ENCODE measurements at regions not wholly inside any gene's neighbourhood (a gene's known extent, or its start where the extent isn't known, plus 50 kb on each side); places are given as distances from the start of the nearest gene placed in this dataset.
A peak's percentile ranks its signal among the peaks of the same experiment; 100 is the strongest.

DNA sequence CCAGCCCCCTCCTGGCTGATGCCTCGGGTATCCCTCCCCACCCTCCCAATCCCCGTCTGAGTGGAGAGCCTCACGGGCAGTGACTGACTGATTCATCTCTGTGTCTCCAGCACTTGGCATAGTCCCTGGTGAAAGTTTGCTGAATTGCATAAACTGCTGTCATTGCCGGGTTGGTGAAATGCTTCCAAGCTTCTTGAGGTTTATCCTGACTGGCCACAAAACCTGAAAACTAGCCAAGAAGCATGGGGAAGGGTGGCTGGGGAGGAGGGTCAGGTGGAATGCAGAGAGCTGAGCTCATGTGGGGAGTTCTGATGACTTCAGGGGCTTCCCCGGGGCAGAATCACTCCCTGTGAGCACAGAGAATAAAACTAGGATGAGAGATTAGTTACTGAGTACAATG is 56.9 kb upstream of the GGTA1 start:
- ChIA-PET CTCF (interaction anchor here (1.0 to 1.4 kb wide), 4 partner anchors 11 to 194 kb away, joined by 3 to 4 read pairs (median 3); no protein-coding TSS in a partner anchor), POLR2A (no interaction called here)
- Mint-ChIP-seq H3K27ac (no peak overlapping the region), H3K27me3 (peaks cover 7% of the 10 kb centered on the region), H3K36me3 (ENCODE audit: low read depth) (no peaks in the 10 kb centered on the region), H3K4me3 (no peak overlapping the region), H3K4me1 (ENCODE audit: low read depth) (peaks cover 13% of the 10 kb centered on the region), H3K9me3 (no peaks in the 10 kb centered on the region)
- intact Hi-C loops (cut with micrococcal nuclease): no loop called here
- no peak for ATAC-seq
- TF ChIP-seq, protein P1, sequence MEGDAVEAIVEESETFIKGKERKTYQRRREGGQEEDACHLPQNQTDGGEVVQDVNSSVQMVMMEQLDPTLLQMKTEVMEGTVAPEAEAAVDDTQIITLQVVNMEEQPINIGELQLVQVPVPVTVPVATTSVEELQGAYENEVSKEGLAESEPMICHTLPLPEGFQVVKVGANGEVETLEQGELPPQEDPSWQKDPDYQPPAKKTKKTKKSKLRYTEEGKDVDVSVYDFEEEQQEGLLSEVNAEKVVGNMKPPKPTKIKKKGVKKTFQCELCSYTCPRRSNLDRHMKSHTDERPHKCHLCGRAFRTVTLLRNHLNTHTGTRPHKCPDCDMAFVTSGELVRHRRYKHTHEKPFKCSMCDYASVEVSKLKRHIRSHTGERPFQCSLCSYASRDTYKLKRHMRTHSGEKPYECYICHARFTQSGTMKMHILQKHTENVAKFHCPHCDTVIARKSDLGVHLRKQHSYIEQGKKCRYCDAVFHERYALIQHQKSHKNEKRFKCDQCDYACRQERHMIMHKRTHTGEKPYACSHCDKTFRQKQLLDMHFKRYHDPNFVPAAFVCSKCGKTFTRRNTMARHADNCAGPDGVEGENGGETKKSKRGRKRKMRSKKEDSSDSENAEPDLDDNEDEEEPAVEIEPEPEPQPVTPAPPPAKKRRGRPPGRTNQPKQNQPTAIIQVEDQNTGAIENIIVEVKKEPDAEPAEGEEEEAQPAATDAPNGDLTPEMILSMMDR (IDR thresholded peaks at IDR 0.05): no peak
- no peak for DNase-seq

DNA sequence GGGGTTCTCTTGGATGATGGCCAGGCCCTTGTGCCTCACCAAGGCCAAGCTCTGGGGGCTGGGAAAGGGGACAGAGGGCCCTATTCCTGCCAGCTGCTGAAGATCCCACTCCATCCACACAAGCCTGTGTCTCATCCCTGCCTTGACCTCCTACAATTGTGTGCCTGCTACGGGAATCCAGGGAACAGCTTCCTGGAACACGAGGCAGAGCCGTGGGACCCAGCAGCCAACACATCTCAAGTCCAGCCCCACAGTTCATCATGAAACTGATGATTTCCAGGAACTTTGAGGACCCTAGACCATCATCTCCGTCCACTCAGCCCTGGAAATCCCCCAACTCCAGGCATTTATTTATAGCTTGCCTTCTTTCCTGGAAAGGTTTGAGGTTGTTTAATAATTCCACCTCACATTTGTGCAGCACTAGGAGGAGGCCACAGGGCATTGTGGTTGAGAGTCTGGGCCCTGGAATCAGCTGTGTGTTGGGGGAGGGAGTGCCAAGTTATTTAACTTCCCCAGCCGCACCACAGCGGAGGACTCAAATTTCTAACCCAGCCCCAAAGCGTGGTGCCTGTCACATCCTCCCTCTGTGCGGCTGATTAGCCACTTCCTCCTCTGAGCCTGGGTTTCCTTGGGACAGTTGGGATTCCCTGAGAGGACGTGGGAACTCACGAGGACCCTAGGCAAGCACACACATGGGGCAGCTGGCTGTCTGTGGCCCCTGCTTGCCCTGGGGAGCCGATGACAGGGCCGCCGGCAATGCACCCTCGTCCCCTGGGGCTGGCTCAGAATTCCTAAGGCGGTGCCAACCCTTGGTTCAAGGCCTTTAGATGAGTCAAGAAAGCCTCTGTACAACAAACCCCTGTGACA is 58.2 kb upstream of the GGTA1 start:
- H3K9me3 Mint-ChIP-seq: no peaks in the 10 kb centered on the region
- H3K4me1 Mint-ChIP-seq (ENCODE audit: low read depth): peaks cover 13% of the 10 kb centered on the region
- TF ChIP-seq, protein P1 (IDR thresholded peaks at IDR 0.05): no peak
- peaks cover 5% of the 10 kb centered on the region for H3K27me3 Mint-ChIP-seq
- ATAC-seq (peak; percentile 77), DNase-seq (peak; percentile 61)
- H3K27ac Mint-ChIP-seq: no peak overlapping the region
- ChIA-PET CTCF (interaction anchor here (0.6 to 1.4 kb wide), 3 partner anchors 126 to 664 kb away, joined by 3 read pairs; no protein-coding TSS in a partner anchor), POLR2A (no interaction called here)
- no peaks in the 10 kb centered on the region for H3K36me3 Mint-ChIP-seq (ENCODE audit: low read depth)
- intact Hi-C loops (cut with micrococcal nuclease): no loop called here
- no peak overlapping the region for H3K4me3 Mint-ChIP-seq

GRCh38 chr9:121558473-121558872 is 58.8 kb upstream of the GGTA1 start:
- CTCF ChIA-PET: interaction anchor here (0.6 to 1.0 kb wide), 2 partner anchors 8 to 663 kb away, joined by 3 read pairs; no protein-coding TSS in a partner anchor
- intact Hi-C loops (cut with micrococcal nuclease): no loop called here
- ATAC-seq: no peak

DNA sequence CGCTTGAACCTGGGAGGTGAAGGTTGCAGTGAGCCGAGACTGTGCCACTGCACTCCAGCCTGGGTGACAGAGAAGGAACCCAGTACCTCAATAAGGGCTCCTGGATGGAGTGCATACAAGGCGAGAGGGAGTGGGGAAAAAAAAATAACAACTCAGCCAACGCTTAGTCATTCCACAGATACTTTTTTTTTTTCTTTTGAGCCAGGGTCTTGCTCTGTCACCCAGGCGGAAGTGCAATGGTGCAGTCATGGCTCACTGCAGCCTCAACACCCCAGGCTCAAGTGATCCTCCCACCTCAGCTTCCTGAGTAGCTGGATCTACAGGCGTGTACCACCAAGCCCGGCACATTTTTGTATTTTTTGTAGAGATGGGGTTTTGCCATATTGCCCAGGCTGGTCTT is 59.5 kb upstream of the GGTA1 start:
- CTCF ChIA-PET: interaction anchor here (1.0 kb wide), 1 partner anchor 9 kb away, joined by 3 read pairs; no protein-coding TSS in a partner anchor
- H3K27me3 Mint-ChIP-seq: peaks cover 5% of the 10 kb centered on the region
- intact Hi-C loops (cut with micrococcal nuclease): no loop called here

More at GRCh38 chr9:121558473-121558872, 58.8 kb upstream of the GGTA1 start:
- Mint-ChIP-seq H3K27me3 (peaks cover 5% of the 10 kb centered on the region), H3K4me1 (ENCODE audit: low read depth) (peaks cover 13% of the 10 kb centered on the region), H3K4me3 (no peak overlapping the region), H3K9me3 (no peaks in the 10 kb centered on the region), H3K27ac (no peak overlapping the region), H3K36me3 (ENCODE audit: low read depth) (no peaks in the 10 kb centered on the region)
- POLR2A ChIA-PET: no interaction called here
- no peak for DNase-seq
- TF ChIP-seq, protein P1 (IDR thresholded peaks at IDR 0.05): no peak

More for the DNA sequence above, 59.5 kb upstream of the GGTA1 start:
- Mint-ChIP-seq H3K27ac (no peak overlapping the region), H3K4me1 (ENCODE audit: low read depth) (peaks cover 13% of the 10 kb centered on the region), H3K9me3 (no peaks in the 10 kb centered on the region), H3K36me3 (ENCODE audit: low read depth) (no peaks in the 10 kb centered on the region), H3K4me3 (no peak overlapping the region)
- POLR2A ChIA-PET: no interaction called here
- TF ChIP-seq, protein P1 (IDR thresholded peaks at IDR 0.05): no peak
- peak; percentile 32 for DNase-seq
- ATAC-seq: peak; percentile 51

Measured in activated CD8-positive, alpha-beta T cell treated with anti-CD3 and anti-CD28 coated beads for 36 hours (primary cell).